GM18502 (cell line): ENCODE measurements at regions not wholly inside any gene's neighbourhood (a gene's known extent, or its start where the extent isn't known, plus 50 kb on each side); places are given as distances from the start of the nearest gene placed in this dataset.
"Not testable (repeated sequence)": the region's sequence is repeated elsewhere in the genome, so short reads cannot be mapped to it uniquely, and the experiment has no call there.

ENCODE experiments used
- ATAC-seq: cut with Tn5 transposase; IDR thresholded peaks from one replicate; pipeline ENCODE4 v1.9.1; 2021; ENCODE audit warnings: mild to moderate bottlenecking; ENCODE audit not compliant: unreplicated experiment, poor library complexity

- ATAC-seq, result no peak
These were observed 153.5 kb downstream of the HHIP start for GRCh38 chr4:144799486-144799885.

- ATAC-seq, result no peak
These were observed 155.8 kb downstream of the HHIP start for GRCh38 chr4:144801731-144802130.

GRCh38 chr4:144808034-144808433 is 162.1 kb downstream of the HHIP start:
- ATAC-seq, result no peak

GRCh38 chr4:144809056-144809640 is 163.2 kb downstream of the HHIP start:
- no peak for ATAC-seq

- no peak for ATAC-seq
These were observed 170.7 kb downstream of the HHIP start for GRCh38 chr4:144816668-144817067.

GRCh38 chr4:144817081-144817480 is 171.1 kb downstream of the HHIP start:
- ATAC-seq, result no peak

GRCh38 chr4:144818136-144818535 is 172.2 kb downstream of the HHIP start:
- ATAC-seq, result no peak

- ATAC-seq, result no peak
These were observed 173.6 kb downstream of the HHIP start for GRCh38 chr4:144819591-144819990.

- no peak for ATAC-seq
These were observed 174.2 kb downstream of the HHIP start for GRCh38 chr4:144820011-144820727.

GRCh38 chr4:144820728-144821085 is 174.8 kb downstream of the HHIP start:
- no peak for ATAC-seq

- no peak for ATAC-seq
These were observed 186.0 kb downstream of the HHIP start for GRCh38 chr4:144831971-144832370.

GRCh38 chr4:144845411-144845810 is 199.5 kb downstream of the HHIP start:
- ATAC-seq, result no peak

- no peak for ATAC-seq
These were observed 206.0 kb downstream of the HHIP start for GRCh38 chr4:144851948-144852347.

GRCh38 chr4:144861471-144861870 is 215.5 kb downstream of the HHIP start:
- no peak for ATAC-seq

GRCh38 chr4:144862210-144862609 is 216.3 kb downstream of the HHIP start:
- no peak for ATAC-seq

- not testable (repeated sequence) for ATAC-seq
These were observed 218.9 kb downstream of the HHIP start for GRCh38 chr4:144864891-144865290.

GRCh38 chr4:144868309-144868708 is 222.4 kb downstream of the HHIP start:
- no peak for ATAC-seq

- no peak for ATAC-seq
These were observed 225.3 kb downstream of the ANAPC10 start for GRCh38 chr4:144872508-144873225.

GRCh38 chr4:144873226-144873990 is 224.6 kb downstream of the ANAPC10 start:
- ATAC-seq, result no peak

GRCh38 chr4:144894573-144894972 is 203.4 kb downstream of the ANAPC10 start:
- ATAC-seq, result no peak

GRCh38 chr4:144899393-144899792 is 198.6 kb downstream of the ANAPC10 start:
- no peak for ATAC-seq
